ENCODE measurements at regions not wholly inside any gene's neighbourhood (a gene's known extent, or its start where the extent isn't known, plus 50 kb on each side); places are given as distances from the start of the nearest gene placed in this dataset.
A peak's percentile ranks its signal among the peaks of the same experiment; 100 is the strongest.

DNA sequence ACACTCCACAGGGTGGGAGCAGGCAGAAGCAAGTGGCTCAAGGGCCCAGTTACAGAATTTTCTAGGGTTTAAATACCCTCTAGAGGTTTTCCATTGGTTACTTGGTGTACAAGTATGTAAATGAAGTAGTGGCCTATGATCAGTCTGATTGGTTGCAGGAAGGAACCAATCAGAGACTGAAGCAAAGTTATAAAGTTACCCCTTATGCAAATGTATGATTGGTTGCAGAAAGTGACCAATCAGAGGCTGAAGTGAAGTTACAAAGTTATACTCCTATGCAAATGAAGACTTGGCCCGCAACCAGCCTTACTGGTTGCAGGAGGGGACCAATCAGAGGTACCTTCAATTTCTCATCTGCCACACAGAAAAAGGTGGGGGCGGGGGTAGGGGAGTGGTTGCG, 154.6 kb downstream of the INO80D start:
- TF ChIP-seq, protein P1, sequence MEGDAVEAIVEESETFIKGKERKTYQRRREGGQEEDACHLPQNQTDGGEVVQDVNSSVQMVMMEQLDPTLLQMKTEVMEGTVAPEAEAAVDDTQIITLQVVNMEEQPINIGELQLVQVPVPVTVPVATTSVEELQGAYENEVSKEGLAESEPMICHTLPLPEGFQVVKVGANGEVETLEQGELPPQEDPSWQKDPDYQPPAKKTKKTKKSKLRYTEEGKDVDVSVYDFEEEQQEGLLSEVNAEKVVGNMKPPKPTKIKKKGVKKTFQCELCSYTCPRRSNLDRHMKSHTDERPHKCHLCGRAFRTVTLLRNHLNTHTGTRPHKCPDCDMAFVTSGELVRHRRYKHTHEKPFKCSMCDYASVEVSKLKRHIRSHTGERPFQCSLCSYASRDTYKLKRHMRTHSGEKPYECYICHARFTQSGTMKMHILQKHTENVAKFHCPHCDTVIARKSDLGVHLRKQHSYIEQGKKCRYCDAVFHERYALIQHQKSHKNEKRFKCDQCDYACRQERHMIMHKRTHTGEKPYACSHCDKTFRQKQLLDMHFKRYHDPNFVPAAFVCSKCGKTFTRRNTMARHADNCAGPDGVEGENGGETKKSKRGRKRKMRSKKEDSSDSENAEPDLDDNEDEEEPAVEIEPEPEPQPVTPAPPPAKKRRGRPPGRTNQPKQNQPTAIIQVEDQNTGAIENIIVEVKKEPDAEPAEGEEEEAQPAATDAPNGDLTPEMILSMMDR (conservative IDR thresholded peaks at IDR 0.05; ENCODE audit: low read depth, low read length), result no peak
- no peaks in the 10 kb centered on the region for H3K4me1 ChIP-seq (ENCODE audit: low read depth, poor library complexity, severe bottlenecking)

DNA sequence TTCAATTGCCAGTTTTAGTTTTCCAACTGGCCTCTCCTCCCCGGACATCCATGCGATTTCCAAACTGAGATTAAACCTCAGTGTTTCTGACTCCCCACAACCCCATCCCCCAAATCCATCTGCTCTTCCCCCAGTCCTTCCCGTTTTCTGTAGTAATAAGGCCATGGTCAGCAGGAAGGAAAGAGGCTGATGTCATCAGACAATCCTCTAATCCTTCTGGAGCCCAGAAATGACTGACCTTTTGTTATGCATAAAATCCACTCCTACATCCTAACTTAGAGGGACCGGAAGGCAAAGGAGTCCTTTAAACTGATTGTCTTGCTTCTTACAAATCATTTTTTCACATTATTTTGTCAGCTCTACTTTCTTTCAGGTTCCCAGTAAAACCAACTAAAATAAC, 155.8 kb downstream of the INO80D start:
- H3K4me3 ChIP-seq (IDR thresholded peaks at IDR 0.05; ENCODE audit: insufficient read depth, low read depth, low read length), result no peak overlapping the region
- no peaks in the 10 kb centered on the region for H3K79me2 ChIP-seq (ENCODE audit: insufficient read depth, low read depth)
- no peaks in the 10 kb centered on the region for H4K20me1 ChIP-seq (ENCODE audit: insufficient read depth)
- no peak overlapping the region for H3K4me2 ChIP-seq
- no peaks in the 10 kb centered on the region for H3K36me3 ChIP-seq (ENCODE audit: insufficient read depth)
- no peak overlapping the region for H3K9ac ChIP-seq
- H2AFZ ChIP-seq (ENCODE audit: low read depth), result no peak overlapping the region
- no peak overlapping the region for H3K27ac ChIP-seq
- TF ChIP-seq, protein P1 (conservative IDR thresholded peaks at IDR 0.05; ENCODE audit: low read depth, low read length), result no peak
- H3K27me3 ChIP-seq (ENCODE audit: insufficient read depth, low read depth), result no peaks in the 10 kb centered on the region
- peaks cover 5% of the 10 kb centered on the region for H3K4me1 ChIP-seq (ENCODE audit: low read depth, poor library complexity, severe bottlenecking)

More for the DNA sequence above, 154.6 kb downstream of the INO80D start:
- no peaks in the 10 kb centered on the region for H4K20me1 ChIP-seq (ENCODE audit: insufficient read depth)
- H3K9ac ChIP-seq, result no peak overlapping the region
- no peak overlapping the region for H2AFZ ChIP-seq (ENCODE audit: low read depth)
- no peak overlapping the region for H3K4me2 ChIP-seq
- H3K27me3 ChIP-seq (ENCODE audit: insufficient read depth, low read depth), result no peaks in the 10 kb centered on the region
- H3K4me3 ChIP-seq (IDR thresholded peaks at IDR 0.05; ENCODE audit: insufficient read depth, low read depth, low read length), result no peak overlapping the region
- H3K27ac ChIP-seq, result no peak overlapping the region
- no peaks in the 10 kb centered on the region for H3K36me3 ChIP-seq (ENCODE audit: insufficient read depth)
- H3K79me2 ChIP-seq (ENCODE audit: insufficient read depth, low read depth), result no peaks in the 10 kb centered on the region

DNA sequence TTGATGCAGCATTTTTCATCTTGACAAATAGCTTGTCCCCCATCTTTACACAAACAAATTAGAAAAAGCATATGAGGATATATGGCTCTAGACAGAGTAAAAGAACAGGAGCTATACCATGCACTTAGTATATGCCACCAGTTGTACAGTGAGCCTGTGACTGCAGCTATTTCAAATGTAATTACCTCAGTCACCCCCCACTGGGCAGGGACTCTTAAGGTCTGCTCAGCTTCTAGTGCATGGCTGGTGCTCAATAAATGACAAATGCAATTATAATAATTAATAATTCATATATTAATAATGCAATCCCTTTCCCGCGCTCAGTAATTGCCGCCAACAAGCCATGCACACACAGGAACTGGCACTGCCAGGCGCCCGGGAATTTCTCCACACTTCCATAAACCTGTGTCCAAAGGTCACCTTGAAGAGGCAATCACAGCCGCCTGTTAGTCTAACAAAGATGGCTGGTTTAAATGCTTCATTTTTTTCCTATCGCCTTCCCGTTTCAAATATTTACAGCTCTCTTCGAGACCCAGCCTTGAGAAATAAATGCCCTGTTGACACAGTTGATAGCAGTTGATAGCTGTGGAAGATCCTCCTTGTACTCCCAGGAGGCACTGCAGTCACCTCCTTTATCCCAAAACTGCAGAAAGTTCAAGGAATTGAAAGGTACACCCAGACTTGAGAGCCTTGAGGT, 156.6 kb downstream of the INO80D start:
- H3K27ac ChIP-seq, result no peak overlapping the region
- no peak overlapping the region for H2AFZ ChIP-seq (ENCODE audit: low read depth)
- H3K9ac ChIP-seq, result no peak overlapping the region
- no peaks in the 10 kb centered on the region for H3K27me3 ChIP-seq (ENCODE audit: insufficient read depth, low read depth)
- H3K4me3 ChIP-seq (IDR thresholded peaks at IDR 0.05; ENCODE audit: insufficient read depth, low read depth, low read length), result no peak overlapping the region
- H4K20me1 ChIP-seq (ENCODE audit: insufficient read depth), result no peaks in the 10 kb centered on the region
- TF ChIP-seq, protein P1 (conservative IDR thresholded peaks at IDR 0.05; ENCODE audit: low read depth, low read length), result no peak
- no peak overlapping the region for H3K4me2 ChIP-seq
- H3K4me1 ChIP-seq (ENCODE audit: low read depth, poor library complexity, severe bottlenecking), result peaks cover 5% of the 10 kb centered on the region
- H3K36me3 ChIP-seq (ENCODE audit: insufficient read depth), result no peaks in the 10 kb centered on the region
- H3K79me2 ChIP-seq (ENCODE audit: insufficient read depth, low read depth), result no peaks in the 10 kb centered on the region

- Histone ChIP-seq H3K27ac (no peak overlapping the region), H3K4me1 (ENCODE audit: low read depth, poor library complexity, severe bottlenecking) (peaks cover 5% of the 10 kb centered on the region), H4K20me1 (ENCODE audit: insufficient read depth) (no peaks in the 10 kb centered on the region), H3K4me3 (IDR thresholded peaks at IDR 0.05; ENCODE audit: insufficient read depth, low read depth, low read length) (no peak overlapping the region), H2AFZ (ENCODE audit: low read depth) (peak overlapping the region; percentile 50), H3K9ac (no peak overlapping the region), H3K27me3 (ENCODE audit: insufficient read depth, low read depth) (no peaks in the 10 kb centered on the region), H3K36me3 (ENCODE audit: insufficient read depth) (no peaks in the 10 kb centered on the region), H3K4me2 (peak overlapping the region; percentile 54), H3K79me2 (ENCODE audit: insufficient read depth, low read depth) (no peaks in the 10 kb centered on the region)
- TF ChIP-seq, protein P1 (conservative IDR thresholded peaks at IDR 0.05; ENCODE audit: low read depth, low read length), result peak; percentile 94
Measured at GRCh38 chr2:205925373-205926337, 160.3 kb downstream of the INO80D start.

Measured in KMS-11 (cell line).